Activated CD4-positive, alpha-beta T cell treated with anti-CD3 and anti-CD28 coated beads, Interleukin-10, Interleukin-2, amounts not matched to agents 100 ng/mL and 50 ng/mL, durations not matched to agents 16 hours and 8 hours (primary cell): ENCODE measurements at regions not wholly inside any gene's neighbourhood (a gene's known extent, or its start where the extent isn't known, plus 50 kb on each side); places are given as distances from the start of the nearest gene placed in this dataset.
"Not testable (repeated sequence)": the region's sequence is repeated elsewhere in the genome, so short reads cannot be mapped to it uniquely, and the experiment has no call there.

Experiments
- DNase-seq: peaks from one replicate; pipeline ENCODE4 v3.0.0-alpha.2; 2020

DNA sequence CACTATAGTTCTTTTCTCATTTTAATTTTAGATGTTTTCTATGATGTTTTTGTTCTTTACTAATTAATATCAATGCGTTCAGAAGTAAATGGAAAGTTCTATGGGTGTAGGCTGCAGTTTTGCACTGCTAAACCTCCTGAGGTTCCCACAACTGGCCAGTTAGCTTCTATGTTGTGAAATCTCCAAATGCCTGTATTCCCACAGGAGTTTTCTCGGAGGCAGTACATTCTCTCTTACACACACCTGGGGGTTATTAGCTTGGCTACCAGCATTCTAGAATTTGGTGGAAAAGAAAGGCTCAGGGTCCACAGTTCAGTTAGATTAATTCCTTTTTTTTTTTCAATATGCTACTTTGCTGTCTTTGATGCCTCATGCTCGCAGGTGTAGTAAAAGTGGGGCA, 216.9 kb upstream of the NRIP1 start:
- DNase-seq, result no peak

DNA sequence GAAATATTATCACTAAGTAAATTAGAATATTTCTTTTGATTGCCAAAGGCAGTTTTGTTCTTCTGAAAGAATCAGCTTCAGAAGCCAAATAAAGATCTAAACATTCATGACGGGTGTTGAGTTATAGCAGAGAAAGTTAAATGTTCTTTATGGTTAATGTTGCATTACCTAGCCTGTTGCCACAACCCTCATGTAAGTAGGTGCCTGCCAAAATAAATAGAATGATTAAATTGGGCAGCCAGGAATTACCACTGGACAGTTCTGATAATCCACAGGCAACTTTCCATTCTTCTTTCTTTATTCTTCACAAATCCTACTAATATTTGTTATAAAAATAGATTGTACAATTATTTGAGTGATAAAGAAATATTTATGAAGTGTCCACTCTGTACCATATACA, 217.9 kb upstream of the NRIP1 start:
- no peak for DNase-seq

DNA sequence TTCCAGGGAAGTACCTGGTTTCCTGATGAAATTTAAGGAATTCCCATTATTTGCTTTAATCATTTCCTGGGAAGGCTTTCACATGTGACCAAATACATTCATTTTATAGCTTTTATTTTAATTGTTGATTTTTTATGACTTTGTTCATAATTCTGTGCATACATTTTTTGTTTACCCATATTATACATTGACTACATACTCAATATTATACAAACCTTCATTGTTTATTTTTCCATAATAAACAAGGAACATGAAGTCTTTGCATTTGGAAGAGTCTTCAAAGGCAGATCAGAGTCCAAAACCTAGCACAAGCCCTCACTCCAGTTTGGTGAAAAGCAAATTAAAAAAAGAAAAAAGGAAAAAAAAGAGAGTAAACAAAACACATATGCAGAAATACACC, 218.3 kb upstream of the NRIP1 start:
- no peak for DNase-seq

DNA sequence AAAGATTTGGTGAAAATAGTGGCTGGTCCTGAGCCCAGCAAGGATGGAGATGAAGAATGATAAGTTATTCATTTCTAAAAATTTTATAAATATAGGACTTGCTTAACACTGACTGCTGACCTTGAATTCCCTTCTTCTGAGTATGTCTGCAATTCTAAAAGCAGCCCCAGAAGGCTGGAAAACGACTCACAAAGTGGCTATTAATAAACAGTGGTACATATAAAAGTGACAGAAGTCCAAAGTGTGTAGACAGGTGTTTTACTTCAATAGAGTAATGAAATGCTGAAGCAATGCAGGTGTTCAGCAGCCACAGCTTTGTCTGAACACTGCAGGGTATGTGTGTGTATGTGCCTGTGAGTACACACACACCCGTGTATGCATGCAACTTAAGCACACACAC, 219.0 kb upstream of the NRIP1 start:
- no peak for DNase-seq

DNA sequence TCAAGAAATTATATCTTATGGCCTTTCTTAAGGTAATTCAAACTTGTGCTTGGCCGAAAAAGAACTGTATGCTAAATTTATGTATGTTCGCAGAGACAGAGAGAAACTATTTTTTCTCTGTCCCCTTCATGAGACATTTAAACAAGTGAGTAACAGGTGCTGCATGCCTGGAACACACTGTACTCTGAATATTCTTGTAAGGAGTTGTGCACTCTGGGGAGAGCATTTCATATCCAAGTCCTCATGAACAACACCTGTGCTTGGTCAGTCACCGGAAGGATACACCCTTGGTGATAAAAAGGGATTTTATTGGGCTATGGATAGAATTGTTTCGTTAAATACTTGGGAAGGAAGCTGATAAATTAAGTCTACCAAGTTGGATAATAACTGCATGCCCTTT, 220.8 kb upstream of the NRIP1 start:
- no peak for DNase-seq

DNA sequence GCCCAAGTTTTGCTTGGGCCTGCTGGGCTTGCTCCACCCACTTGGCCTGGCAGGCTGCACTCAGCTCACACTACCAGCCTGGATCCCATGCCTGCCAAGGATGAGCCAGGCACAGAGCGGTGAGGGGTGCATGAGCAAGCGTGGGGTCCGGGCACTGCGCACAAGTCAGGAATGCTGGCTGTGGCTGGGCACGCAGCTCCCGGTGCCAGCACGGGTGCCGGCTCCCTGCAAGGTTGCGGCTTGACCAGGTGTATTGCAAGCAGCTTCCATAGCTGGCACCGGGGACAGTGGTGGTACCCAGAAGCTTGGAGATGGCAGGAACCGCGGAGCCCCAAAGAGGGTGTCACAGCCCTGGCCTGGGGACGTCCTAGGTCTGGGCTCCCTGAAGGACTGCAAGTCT, 224.4 kb upstream of the NRIP1 start:
- DNase-seq, result no peak

DNA sequence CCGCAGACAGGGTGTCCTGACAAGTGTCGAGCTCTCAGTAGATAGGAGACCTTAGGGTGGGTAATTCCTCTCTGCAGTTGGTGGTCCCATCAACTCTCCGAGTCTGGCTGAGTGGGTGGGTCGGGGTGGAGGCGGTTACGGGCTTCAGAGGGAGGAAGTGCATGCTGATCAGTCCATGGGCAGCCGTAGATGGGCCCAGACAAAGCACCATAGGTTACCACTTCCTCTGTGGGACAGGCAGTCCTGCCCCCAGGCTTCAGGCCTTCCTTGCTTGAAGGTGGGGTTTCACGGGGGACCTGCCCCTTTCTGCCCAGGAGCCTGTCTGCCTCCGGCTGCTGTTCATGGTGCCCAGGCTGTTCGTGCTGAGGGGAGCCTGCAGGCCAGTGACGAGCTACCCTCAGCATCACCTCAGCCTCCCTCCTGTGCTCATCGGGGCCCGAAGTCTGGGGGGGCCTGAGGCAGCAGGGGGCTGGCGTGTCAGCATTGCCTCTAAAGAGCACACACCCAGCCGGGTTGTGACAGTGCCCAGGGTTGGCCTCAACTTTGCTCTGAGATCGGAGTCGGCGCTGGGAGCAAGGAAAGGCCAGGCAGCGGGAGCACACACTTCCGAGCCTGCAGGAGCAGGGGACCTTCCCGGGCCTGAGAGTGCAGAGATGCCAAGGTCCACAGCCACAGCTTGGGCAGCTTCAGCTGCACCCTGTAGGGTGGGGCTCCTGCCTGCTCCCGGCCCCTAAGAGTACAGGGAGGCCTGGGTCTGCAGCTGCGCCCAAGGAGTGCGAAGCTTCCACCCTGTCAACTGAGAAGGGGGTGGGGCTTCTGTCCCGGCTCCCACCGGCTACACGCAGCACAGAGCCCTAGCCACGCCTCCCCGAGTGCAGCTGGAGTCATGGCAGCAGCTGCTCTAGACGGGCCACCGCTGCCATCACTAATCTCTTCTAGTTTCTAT, 225.4 kb upstream of the NRIP1 start:
- DNase-seq, result no peak

DNA sequence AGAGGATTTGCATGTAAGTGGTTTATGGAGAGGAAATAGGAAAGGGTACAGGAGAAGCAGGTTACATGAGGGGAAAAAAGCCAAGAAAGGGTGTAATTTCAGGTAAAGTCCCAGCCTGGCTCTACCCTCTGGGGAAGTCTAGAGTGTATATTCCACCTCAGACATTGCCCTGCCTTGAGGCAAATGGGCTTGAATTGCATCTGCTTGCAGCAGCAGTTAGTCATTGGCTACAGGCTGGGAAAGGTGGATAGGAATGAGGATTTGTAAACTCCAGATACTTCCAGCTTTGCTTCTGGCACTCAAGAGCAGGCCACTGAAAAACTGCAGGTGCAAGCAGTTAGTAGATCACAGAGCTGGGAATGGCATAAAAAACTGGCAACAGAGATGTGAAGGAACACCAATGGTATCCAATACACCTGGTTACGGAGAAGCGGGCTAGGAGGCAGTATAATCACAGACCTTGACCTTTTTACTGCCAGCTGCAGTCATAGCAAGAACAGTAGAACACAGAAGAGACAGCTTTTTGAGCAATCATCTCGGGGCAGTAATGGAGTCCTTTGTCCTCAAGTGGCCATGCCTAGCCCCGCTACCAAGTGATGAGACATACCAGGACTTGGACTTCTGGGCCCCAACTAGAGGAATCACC, 226.9 kb upstream of the NRIP1 start:
- DNase-seq, result no peak

DNA sequence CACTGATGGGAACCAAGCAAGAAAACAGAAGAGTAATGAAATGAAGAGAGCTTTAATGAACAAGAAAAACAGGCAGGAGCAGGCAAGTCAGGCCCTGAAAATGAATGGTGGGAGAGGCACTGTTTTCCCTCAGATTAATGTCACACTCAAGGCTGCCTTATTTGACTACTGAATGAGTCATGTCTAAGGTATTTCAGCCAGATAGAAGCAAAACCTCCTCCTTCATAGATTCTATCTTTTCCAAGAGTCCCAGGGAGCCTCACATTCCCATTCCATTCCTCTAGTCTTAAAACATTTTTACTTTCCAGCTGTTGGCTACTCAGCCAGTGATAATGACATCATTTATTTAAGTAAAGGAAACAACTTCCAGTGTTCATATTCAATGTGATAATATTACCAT, 228.4 kb upstream of the NRIP1 start:
- DNase-seq, result no peak

DNA sequence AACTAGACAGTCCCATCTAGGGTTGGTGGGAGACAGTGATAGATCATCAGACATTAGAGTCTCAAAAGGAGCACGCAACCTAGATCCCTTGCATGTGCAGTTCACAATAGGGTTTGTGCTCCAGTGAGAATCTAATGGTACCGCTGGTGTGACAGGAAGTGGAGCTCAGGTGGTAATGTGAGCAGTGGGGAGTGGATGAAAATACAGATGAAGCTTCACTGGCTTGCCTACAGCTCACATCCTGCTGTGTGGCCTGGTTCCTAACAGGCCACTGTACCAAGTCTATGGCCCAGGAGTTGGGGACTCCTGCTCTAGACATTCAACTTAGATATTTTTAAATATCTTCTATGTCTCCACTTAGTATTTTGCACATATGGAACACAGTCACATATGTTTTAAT, 231.1 kb upstream of the NRIP1 start:
- no peak for DNase-seq

DNA sequence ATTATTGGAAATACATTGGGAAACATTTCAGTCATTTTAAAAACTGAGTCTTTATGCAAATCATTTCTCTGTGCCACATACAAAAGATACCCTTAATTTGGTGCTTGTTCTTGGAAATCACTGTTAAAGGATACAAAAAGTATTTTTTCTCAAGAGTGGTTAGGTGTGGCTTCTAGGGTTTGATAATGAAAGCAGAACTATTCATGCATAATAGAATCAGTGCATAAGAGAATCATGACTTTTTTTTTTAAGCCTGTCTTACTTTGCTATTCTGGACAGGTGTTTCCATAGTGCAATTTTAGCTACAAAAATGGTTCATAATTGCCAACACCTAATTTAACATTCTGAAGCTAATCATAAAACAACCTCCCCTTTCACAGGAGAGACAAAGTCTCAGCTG, 233.0 kb upstream of the NRIP1 start:
- no peak for DNase-seq

DNA sequence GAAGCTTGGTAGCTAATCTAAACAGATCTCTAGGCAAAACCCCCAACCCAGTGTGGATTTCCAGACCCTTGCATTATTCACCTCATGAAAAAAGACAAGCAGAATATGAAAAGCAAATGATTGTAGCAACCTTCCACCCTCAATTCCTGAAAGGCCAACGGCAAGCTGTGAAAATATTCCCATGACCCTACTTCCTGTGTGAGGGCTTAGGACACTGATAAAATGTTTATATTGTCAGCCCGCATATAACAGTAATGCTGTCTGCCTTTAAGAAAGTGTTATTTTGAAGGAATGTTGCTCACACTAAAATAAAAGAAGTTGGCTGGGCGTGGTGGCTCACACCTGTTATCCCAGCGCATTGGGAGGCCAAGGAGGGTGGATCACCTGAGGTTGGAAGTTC, 233.5 kb upstream of the NRIP1 start:
- no peak for DNase-seq

DNA sequence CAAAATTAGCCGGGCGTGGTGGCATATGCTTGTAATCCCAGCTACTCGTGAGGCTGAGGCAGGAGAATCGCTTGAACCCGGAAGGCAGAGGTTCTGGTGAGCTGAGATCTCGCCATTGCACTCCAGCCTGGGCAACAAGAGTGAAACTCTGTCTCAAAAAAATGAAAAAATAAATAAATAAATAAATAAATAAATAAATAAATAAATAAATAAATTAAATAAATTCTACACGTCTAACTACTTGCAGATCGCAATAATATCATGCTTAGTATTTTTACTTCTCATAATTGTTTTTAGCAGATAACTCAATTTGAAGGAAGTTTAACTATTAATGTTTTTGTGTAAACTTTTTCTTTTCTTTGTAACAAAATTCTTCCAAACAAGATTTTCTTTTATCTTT, 234.0 kb upstream of the NRIP1 start:
- not testable (repeated sequence) for DNase-seq

DNA sequence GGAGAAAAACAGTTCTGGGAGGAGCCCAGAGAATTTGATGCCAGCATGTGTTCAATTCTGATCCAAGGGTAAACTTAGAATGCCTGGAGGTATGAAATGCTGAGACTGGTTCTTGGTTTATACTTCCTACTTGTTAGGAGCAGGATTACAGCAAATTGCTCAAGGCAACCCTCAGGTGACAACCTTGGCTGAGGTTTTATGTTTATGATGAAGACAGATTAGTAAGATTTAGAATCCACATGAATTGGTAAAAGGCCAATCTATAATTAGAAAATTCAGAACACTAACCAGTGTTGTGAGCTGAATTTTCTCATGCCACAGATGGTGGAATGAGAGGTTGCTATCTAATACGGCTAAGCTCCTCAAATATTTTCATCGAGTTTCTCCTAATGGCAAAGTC, 235.3 kb upstream of the NRIP1 start:
- no peak for DNase-seq

DNA sequence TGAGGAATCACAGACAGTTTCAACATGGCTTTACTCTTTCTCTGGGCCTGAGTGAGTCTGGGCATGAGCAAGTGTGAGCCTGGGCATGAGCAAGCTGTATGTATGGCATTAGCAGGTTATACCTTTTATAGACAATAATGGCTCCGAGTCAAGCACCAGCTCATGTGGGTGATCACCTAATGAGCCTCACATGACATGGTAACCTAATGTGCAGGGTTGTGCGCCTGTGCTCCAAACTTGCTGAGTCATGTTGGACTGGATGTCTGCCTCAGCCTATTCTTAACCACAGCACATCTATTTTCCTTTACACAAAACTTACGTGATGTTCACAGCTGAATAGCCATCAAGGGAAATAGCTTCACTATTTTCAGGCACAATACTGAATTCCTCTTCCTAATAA, 236.2 kb upstream of the NRIP1 start:
- DNase-seq, result no peak

DNA sequence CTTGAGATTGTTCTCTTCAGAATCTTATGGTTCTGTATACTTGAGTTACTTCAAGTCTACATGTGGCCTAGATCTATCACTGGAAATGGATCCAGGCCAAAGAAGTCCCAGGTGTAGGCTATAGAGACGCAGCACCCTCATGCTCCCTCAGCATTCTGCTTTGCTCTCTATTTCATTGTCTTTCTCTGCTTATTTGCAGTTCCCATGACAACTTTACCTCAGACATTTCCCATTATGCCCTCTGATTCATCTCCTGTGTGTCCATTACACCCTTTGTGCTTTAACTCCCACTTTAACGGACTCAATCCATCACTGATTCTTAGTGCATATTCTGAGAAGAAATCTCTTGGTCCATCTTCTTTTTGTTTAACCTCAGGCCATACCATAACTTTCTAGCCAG, 236.9 kb upstream of the NRIP1 start:
- no peak for DNase-seq

DNA sequence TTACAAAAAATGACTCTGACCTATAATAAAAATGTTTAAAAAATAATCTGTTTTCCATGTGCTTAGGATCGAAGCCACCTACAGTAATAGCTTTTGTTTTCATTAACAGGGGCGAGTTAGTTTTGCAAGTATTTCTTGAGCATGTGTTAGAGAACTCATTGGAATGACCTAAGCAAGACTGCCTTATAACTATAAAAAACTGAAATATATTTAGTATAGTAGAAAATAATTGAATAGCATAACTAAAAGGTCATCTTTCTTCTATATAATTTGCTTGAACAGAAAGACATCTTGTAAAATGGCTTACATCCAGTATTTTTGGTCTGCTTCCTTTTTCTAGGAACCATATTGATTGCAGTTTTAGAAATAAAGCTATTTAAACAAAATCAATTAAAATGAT, 241.5 kb upstream of the NRIP1 start:
- DNase-seq, result no peak

DNA sequence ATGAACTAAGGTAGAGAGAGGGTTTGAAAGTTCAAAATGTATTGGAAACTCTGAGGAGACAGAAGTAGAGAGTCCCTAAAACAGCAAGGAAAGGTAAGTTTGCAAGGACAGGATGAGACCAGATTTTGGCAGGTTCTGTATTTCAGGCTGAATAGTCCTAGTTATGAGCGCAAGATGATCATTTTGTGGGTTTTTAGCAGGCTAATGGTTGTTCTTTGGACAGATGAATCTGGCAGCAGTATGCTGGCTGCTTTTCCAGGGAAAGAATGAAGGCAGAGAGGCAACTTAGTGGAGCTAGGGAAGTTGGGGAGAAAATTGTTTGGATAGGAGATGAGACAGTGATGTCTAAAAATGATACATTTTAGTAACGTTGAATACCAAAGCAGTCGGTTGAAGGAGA, 243.5 kb upstream of the NRIP1 start:
- no peak for DNase-seq

DNA sequence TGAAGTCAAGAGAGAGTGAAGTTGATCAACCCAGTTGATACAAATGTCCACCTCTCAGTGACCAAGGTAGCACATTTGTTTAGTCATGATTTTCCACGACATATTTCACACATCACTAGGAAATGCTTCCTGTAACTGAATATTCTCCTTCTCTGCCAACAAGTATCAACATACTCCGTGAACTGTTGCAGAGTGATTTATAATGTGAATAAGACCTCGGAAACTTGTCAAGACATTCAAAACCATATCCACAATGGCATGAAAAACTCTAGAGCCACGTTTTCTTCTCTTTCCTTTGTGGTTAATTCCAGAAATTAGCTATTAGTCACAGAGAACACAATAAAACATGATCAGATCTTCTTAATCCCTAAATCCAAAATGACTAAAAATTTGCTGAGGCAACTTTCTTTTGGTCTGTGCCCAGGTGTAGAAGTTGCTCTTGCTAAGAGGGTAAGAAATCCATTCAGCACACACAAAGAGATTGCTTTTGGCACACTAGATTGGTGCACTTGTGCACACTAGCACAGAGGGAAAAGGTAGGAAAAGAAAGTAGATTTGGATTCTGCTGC, 244.3 kb upstream of the NRIP1 start:
- no peak for DNase-seq

DNA sequence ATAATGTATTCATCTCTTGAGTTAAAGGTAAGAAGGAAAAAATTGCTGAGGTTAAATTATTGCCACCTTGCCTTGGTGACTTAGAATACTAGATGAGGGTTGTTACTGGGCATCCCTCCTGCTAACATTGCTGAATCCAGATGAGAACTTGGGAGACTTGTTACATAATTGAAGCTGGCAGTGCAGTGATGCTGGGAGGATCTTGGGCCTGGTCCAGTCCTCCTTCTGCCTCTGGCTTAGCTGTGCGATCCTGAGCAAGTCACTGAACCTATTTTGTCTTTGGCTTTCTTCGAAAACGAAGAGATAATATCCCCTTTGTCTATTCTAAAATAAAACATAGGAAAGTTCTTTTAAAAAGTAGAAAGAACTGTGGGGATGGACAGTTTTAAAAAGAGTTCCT, 244.9 kb upstream of the NRIP1 start:
- DNase-seq, result no peak

DNA sequence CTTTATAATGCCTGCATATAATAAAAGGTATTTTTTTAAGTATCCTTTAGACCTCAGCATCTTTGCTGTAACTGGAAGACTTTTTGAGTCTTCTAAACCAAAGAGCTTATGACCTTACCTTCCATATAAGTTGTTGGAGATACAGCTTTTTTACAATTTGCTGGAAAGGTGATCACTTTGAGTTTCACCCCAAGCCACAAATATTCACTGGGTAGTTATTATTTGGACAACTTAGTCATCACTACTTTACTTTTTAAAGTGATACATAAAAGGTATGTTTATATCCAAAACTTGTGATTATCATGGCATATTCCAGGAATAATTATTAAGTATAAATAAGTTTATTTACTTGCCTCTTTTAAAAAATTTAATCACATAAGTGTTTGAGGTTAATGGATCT, 246.7 kb upstream of the NRIP1 start:
- DNase-seq, result no peak

DNA sequence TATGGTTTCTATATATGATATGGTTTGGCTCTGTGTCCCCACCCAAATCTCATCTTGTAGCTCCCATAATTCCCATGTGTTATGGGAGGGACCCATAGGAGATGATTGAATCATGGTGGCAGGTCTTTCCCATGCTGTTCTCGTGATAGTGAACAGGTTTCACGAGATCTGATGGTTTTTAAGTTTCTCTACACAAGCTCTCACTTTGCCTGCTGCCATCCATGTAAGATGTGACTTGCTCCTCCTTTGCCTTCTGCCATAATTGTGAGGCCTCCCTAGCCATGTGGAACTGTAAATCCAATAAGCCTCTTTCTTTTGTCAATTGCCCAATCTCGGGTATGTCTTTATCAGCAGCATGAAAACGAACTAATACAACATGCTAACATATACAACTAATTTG, 252.2 kb upstream of the NRIP1 start:
- DNase-seq, result not testable (repeated sequence)

DNA sequence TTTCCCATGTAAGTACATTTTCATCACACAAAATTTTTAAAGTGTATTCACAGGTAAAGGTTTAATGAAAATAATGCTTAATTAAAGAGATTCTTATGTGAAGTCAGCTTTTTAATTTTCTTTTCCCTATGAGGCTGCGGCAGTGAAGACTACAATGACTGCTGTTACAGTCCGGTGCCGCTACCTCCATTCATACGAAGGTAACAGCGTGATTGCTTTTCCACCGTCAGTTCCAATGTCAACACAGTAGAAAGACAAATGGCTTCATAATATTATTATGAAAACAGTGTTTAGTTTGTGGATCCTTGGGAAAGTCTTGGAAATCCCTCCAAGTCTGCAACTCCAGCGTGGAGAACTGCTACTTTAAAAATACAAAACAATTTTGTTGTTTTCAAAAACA, 254.9 kb upstream of the NRIP1 start:
- DNase-seq, result no peak

DNA sequence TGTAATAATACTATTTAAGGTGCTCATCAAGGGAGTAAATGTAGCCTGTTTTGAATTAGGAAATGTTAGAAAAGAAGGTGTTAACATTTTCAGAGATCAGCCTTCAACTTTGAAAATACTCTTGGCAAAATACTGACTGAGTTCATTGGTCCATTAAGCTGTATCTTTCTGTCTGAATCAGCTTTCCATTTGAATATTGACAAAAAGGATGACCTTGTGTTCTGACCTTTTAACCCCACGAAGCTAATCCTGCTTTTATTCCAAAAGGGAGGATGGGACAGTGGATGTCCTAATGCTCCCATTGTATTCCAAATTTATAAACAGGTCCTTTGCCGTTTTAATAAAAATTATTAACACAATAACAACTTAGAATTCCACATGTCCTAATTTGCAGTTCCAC, 259.7 kb upstream of the NRIP1 start:
- no peak for DNase-seq
